Testis (tissue), 2 donors: ENCODE measurements at regions not wholly inside any gene's neighbourhood (a gene's known extent, or its start where the extent isn't known, plus 50 kb on each side); places are given as distances from the start of the nearest gene placed in this dataset.

Experiments
- DNase-seq: peaks from one replicate; pipeline ENCODE4 v3.0.0-alpha.2; 2019
- H3K27ac ChIP-seq, 2 donors: fragments of 200-600 bp; sonication (generic); one replicate each; pipeline ENCODE4 v1.5.1; 2019
- H3K27me3 ChIP-seq: fragments of 200-600 bp; sonication (generic); one replicate; pipeline ENCODE4 v1.5.1; 2019
- H3K36me3 ChIP-seq: fragments of 200-600 bp; sonication (generic); one replicate; pipeline ENCODE4 v1.5.1; 2017; ENCODE audit warnings: low read depth; ENCODE audit errors: missing control alignments
- H3K4me1 ChIP-seq: fragments of 200-600 bp; sonication (generic); one replicate; pipeline ENCODE4 v1.5.1; 2019
- H3K4me3 ChIP-seq, 2 donors: fragments of 200-600 bp; sonication (generic); one replicate each; pipeline ENCODE4 v1.5.1; 2017 to 2019
- H3K9me3 ChIP-seq: fragments of 200-600 bp; sonication (generic); one replicate; pipeline ENCODE4 v1.5.1; 2017
- POLR2A ChIP-seq: fragments of 450-650 bp; IDR thresholded peaks from one replicate; pipeline ENCODE4 v1.6.1; 2017; ENCODE audit warnings: antibody characterized with exemption, mild to moderate bottlenecking, moderate library complexity
- WGBS, 2 donors: methylation state at CpG; one replicate each; pipeline ENCODE4 v1.1.5; 2018; 5-methylcytosine and 5-hydroxymethylcytosine counted together
- intact Hi-C: fragments of 100-400 bp; cut with DNase I; formaldehyde crosslinking; loops from one replicate; pipeline ENCODE4 v1.15.1; 2023; ENCODE audit warnings: low total_unique reads
- TF ChIP-seq, protein P1 (sequence below), 3 experiments: fragments of 450-650 bp in 2 of 3; fragments of 200-600 bp in 1 of 3; sonication (generic) in 1 of 3; IDR thresholded peaks; one replicate each; pipeline ENCODE4 v1.5.1; 2016 to 2019; ENCODE audit warnings: antibody characterized with exemption in 3 of 3, mild to moderate bottlenecking in 2 of 3, moderate library complexity in 1 of 3

DNA sequence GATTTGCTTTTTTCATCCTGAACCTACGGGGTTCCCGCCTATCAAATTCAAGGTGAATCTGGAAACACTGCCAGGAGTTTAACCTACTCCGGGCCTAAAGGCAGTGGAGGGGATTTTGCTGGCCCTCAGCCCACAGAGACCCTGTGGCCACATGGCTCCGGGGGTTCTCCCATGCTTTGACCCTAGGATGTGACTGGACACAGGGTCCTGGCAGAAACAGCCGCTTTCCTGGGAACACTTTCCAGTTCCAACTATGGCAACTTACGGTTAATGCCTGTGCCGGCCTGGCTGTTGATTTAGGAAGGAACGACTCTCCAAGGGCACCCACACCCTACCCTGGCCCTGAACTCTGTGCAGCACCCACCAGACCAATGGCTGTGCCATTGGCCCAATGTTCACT is 141.7 kb upstream of the RPS6KA2 start:
- intact Hi-C loops: no loop called here
- Histone ChIP-seq H3K4me1 (no peaks in the 10 kb centered on the region), H3K27me3 (no peaks in the 10 kb centered on the region), H3K4me3 (no peak overlapping the region), H3K36me3 (no peaks in the 10 kb centered on the region), H3K9me3 (no peaks in the 10 kb centered on the region), H3K27ac (no peak overlapping the region)
- TF ChIP-seq, protein P1, sequence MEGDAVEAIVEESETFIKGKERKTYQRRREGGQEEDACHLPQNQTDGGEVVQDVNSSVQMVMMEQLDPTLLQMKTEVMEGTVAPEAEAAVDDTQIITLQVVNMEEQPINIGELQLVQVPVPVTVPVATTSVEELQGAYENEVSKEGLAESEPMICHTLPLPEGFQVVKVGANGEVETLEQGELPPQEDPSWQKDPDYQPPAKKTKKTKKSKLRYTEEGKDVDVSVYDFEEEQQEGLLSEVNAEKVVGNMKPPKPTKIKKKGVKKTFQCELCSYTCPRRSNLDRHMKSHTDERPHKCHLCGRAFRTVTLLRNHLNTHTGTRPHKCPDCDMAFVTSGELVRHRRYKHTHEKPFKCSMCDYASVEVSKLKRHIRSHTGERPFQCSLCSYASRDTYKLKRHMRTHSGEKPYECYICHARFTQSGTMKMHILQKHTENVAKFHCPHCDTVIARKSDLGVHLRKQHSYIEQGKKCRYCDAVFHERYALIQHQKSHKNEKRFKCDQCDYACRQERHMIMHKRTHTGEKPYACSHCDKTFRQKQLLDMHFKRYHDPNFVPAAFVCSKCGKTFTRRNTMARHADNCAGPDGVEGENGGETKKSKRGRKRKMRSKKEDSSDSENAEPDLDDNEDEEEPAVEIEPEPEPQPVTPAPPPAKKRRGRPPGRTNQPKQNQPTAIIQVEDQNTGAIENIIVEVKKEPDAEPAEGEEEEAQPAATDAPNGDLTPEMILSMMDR (IDR thresholded peaks at IDR 0.05): no peak
- TF ChIP-seq POLR2A: no peak
- WGBS, 2 donors: 68 to 71% methylated on average over 7 to 8 of the region's 8 CpGs
- DNase-seq: no peak

DNA sequence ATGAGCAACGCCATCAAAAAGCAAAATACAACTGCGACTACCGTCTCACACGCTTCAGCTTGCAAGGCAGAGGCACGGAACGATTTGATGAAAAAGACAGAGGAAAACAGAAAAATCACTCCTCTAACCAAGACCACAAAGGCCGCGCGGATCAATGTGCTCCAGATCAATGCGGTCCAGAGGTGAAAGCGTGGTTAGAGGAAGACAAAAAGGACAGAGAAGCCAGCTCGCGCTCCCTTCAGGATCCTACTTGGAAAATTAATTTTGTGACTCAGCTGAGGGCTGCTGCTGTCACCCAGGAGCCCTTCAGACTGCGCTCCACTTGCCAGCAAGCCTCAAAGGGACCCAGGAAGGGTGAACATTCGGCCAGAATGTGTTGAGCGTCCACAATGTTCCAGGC is 140.2 kb upstream of the RPS6KA2 start:
- intact Hi-C loops: no loop called here
- TF ChIP-seq POLR2A: no peak
- TF ChIP-seq, protein P1 (IDR thresholded peaks at IDR 0.05): no peak
- H3K9me3 ChIP-seq: no peaks in the 10 kb centered on the region
- H3K27me3 ChIP-seq: no peaks in the 10 kb centered on the region
- H3K36me3 ChIP-seq: no peaks in the 10 kb centered on the region
- DNase-seq: no peak
- 90 to 93% methylated on average over 16 of the region's 16 CpGs for WGBS, 2 donors
- H3K4me1 ChIP-seq: no peaks in the 10 kb centered on the region
- no peak overlapping the region for H3K27ac ChIP-seq
- no peak overlapping the region for H3K4me3 ChIP-seq

DNA sequence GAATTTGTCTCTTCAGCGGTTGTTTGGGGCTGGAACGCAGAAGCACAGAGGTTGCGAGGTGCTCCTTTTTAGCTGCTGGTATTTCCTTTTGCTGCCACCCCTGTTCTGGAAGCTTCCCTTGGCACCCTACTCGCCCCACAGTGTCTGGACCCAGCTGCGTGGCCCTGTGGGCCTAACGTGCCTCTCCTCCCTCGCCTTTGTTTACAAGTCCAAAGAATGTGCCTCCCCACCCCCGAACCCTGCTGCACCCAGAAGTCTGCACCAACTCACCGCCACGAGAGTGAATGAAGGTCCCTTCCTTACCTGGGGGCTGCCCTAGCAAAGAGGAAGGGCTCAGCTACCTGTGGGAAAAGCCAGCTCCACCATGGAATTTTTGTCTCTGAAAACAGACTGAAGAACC is 139.7 kb upstream of the RPS6KA2 start:
- 82 to 84% methylated on average over 10 of the region's 10 CpGs for WGBS, 2 donors
- no peaks in the 10 kb centered on the region for H3K36me3 ChIP-seq
- no peaks in the 10 kb centered on the region for H3K9me3 ChIP-seq
- no peak overlapping the region for H3K4me3 ChIP-seq
- no peaks in the 10 kb centered on the region for H3K4me1 ChIP-seq
- DNase-seq: no peak
- H3K27ac ChIP-seq: no peak overlapping the region
- TF ChIP-seq, protein P1 (IDR thresholded peaks at IDR 0.05): no peak
- no peak for TF ChIP-seq POLR2A
- intact Hi-C loops: no loop called here
- no peaks in the 10 kb centered on the region for H3K27me3 ChIP-seq

DNA sequence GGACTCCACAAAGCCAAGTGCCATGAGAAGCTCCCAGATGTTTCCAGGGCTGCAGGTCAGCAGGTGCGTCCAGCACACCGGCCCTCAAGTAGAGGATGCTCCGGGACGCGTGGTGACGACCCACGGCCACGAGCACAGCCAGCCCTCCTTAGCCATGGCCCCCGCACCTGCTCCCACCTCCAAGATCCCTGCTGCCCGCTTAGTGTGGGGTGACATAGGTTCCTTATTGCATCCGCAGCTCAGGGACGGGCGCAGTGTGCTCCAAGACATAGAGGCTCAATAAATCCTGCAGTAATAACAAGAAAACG is 138.1 kb upstream of the RPS6KA2 start:
- H3K27me3 ChIP-seq: no peaks in the 10 kb centered on the region
- WGBS, 2 donors: 96 to 97% methylated on average over 13 to 14 of the region's 14 CpGs
- intact Hi-C loops: no loop called here
- no peaks in the 10 kb centered on the region for H3K36me3 ChIP-seq
- TF ChIP-seq, protein P1 (IDR thresholded peaks at IDR 0.05): no peak
- TF ChIP-seq POLR2A: no peak
- no peak overlapping the region for H3K27ac ChIP-seq
- H3K9me3 ChIP-seq: no peaks in the 10 kb centered on the region
- DNase-seq: no peak
- no peaks in the 10 kb centered on the region for H3K4me1 ChIP-seq
- H3K4me3 ChIP-seq: no peak overlapping the region

DNA sequence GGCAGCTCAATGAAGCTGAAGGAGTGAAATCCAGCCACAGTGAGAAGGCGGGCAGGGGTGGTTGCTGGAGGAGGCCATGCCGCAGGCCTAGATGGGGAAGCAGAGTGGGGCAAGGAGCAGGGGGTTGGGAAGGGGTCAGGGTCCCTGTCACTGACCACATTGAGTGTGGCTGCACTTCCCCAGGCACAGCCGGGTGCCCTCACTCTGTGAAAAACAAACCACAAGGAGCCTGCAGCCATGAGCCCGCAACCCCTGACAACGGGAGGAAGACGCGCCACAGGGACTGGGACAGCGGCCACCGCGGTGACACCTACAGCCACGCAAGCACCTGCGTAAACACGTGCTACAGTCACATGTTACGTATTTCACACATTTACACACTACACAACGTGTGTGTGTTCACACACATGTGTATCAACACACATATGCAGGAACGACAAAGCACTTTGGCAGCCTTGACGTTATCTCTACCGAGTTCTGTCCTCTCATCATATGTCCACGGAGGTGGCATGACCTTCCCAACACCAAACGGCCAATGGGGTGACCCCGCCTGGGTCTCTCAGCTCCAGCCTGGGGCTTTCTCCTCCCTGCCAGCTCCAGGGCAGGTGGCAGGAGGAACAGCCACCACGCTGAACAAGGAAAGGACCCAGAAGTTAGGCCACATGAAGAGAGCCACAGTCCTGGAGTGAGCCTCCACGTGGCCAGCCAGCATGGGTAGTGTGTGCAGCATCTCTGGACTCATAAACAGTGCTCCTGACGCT is 137.6 kb upstream of the RPS6KA2 start:
- H3K27me3 ChIP-seq: no peaks in the 10 kb centered on the region
- intact Hi-C loops: no loop called here
- no peak overlapping the region for H3K4me3 ChIP-seq
- H3K36me3 ChIP-seq: no peaks in the 10 kb centered on the region
- no peaks in the 10 kb centered on the region for H3K4me1 ChIP-seq
- no peak overlapping the region for H3K27ac ChIP-seq
- no peak for DNase-seq
- H3K9me3 ChIP-seq: no peaks in the 10 kb centered on the region
- 87 to 90% methylated on average over 23 to 24 of the region's 24 CpGs for WGBS, 2 donors
- TF ChIP-seq, protein P1 (IDR thresholded peaks at IDR 0.05): no peak
- TF ChIP-seq POLR2A: no peak
